GDM1 (cell line): ENCODE measurements at regions not wholly inside any gene's neighbourhood (a gene's known extent, or its start where the extent isn't known, plus 50 kb on each side); places are given as distances from the start of the nearest gene placed in this dataset.

Experiments used
- DNase-seq: peaks from one replicate; lab custom pipeline; 2025; lab: John Stamatoyannopoulos, UW

GRCh38 chr6:149149653-149150052, 167.9 kb upstream of the TAB2 start:
- no peak for DNase-seq

GRCh38 chr6:149150301-149150700, 167.2 kb upstream of the TAB2 start:
- no peak for DNase-seq

- DNase-seq: no peak
Observed at GRCh38 chr6:149150801-149151398, 166.6 kb upstream of the TAB2 start.

GRCh38 chr6:149152521-149152920, 165.0 kb upstream of the TAB2 start:
- no peak for DNase-seq

GRCh38 chr6:149153100-149153499, 164.4 kb upstream of the TAB2 start:
- no peak for DNase-seq

GRCh38 chr6:149153693-149154092, 163.8 kb upstream of the TAB2 start:
- DNase-seq: no peak

- no peak for DNase-seq
Observed at GRCh38 chr6:149154261-149154821, 163.2 kb upstream of the TAB2 start.

- DNase-seq: no peak
Observed at GRCh38 chr6:149157126-149157525, 160.4 kb upstream of the TAB2 start.

- DNase-seq: no peak
Observed at GRCh38 chr6:149158076-149158475, 159.4 kb upstream of the TAB2 start.

GRCh38 chr6:149160943-149161342, 156.6 kb upstream of the TAB2 start:
- DNase-seq: no peak

- DNase-seq: no peak
Observed at GRCh38 chr6:149162924-149163323, 154.6 kb upstream of the TAB2 start.

- no peak for DNase-seq
Observed at GRCh38 chr6:149164199-149164750, 153.2 kb upstream of the TAB2 start.

GRCh38 chr6:149166336-149166735, 151.2 kb upstream of the TAB2 start:
- no peak for DNase-seq

GRCh38 chr6:149166747-149167146, 150.8 kb upstream of the TAB2 start:
- DNase-seq: no peak

- DNase-seq: no peak
Observed at GRCh38 chr6:149168968-149169367, 148.5 kb upstream of the TAB2 start.

- no peak for DNase-seq
Observed at GRCh38 chr6:149169761-149170511, 147.6 kb upstream of the TAB2 start.

GRCh38 chr6:149170564-149171452, 146.7 kb upstream of the TAB2 start:
- no peak for DNase-seq

- DNase-seq: no peak
Observed at GRCh38 chr6:149173222-149173621, 144.3 kb upstream of the TAB2 start.

GRCh38 chr6:149174962-149175361, 142.6 kb upstream of the TAB2 start:
- DNase-seq: no peak

GRCh38 chr6:149176971-149177667, 140.4 kb upstream of the TAB2 start:
- no peak for DNase-seq

- DNase-seq: no peak
Observed at GRCh38 chr6:149179431-149179830, 138.1 kb upstream of the TAB2 start.

- DNase-seq: no peak
Observed at GRCh38 chr6:149181304-149181703, 136.2 kb upstream of the TAB2 start.
